AG04449 (cell line): ENCODE measurements at regions not wholly inside any gene's neighbourhood (a gene's known extent, or its start where the extent isn't known, plus 50 kb on each side); places are given as distances from the start of the nearest gene placed in this dataset.

ENCODE experiments used
- CTCF ChIA-PET: fragments of 350-600 bp; formaldehyde crosslinking; extraction: SDS; loops from one replicate; lab custom pipeline; 2021; ENCODE audit warnings: antibody characterized with exemption; lab: Yijun Ruan, JAX
- POLR2A ChIA-PET: fragments of 400-600, 350-600 bp; formaldehyde crosslinking; extraction: SDS; loops from one replicate; lab custom pipeline; 2020; ENCODE audit warnings: antibody characterized with exemption, inconsistent platforms; lab: Yijun Ruan, JAX
- DNase-seq: peaks from one replicate; pipeline ENCODE4 v3.0.0-alpha.2; 2010; ENCODE audit warnings: low read depth, low spot score
- H3K4me3 ChIP-seq: 2 replicates; pipeline ENCODE4 v1.5.1; 2011; ENCODE audit warnings: low read depth, mild to moderate bottlenecking, control low read depth, low read length
- CTCF ChIP-seq: IDR thresholded peaks from one replicate; pipeline ENCODE4 v1.5.1; 2011; ENCODE audit warnings: mild to moderate bottlenecking, moderate library complexity, low read length, control low read depth, inconsistent platforms; ENCODE audit not compliant: insufficient read depth; ENCODE audit errors: missing control alignments

GRCh38 chr5:117801583-117801982 is 1186.8 kb downstream of the DTWD2 start:
- no peak overlapping the region for H3K4me3 ChIP-seq
- TF ChIP-seq CTCF: no peak
- CTCF ChIA-PET: no interaction called here
- no peak for DNase-seq
- POLR2A ChIA-PET: no interaction called here

GRCh38 chr5:117800261-117800660 is 1188.1 kb downstream of the DTWD2 start:
- DNase-seq: no peak
- CTCF ChIA-PET: no interaction called here
- POLR2A ChIA-PET: no interaction called here
- H3K4me3 ChIP-seq: no peak overlapping the region
- TF ChIP-seq CTCF: no peak

- no peak for DNase-seq
- ChIA-PET CTCF (no interaction called here), POLR2A (no interaction called here)
- TF ChIP-seq CTCF: no peak
- H3K4me3 ChIP-seq: no peak overlapping the region
Measured at GRCh38 chr5:117794847-117795246, 1193.5 kb downstream of the DTWD2 start.

- POLR2A ChIA-PET: no interaction called here
- CTCF ChIA-PET: no interaction called here
- DNase-seq: no peak
- H3K4me3 ChIP-seq: no peak overlapping the region
- TF ChIP-seq CTCF: no peak
Measured at GRCh38 chr5:117793963-117794362, 1194.4 kb downstream of the DTWD2 start.

- TF ChIP-seq CTCF: no peak
- no peak for DNase-seq
- ChIA-PET CTCF (no interaction called here), POLR2A (no interaction called here)
- no peak overlapping the region for H3K4me3 ChIP-seq
Measured at GRCh38 chr5:117792476-117792875, 1195.9 kb downstream of the DTWD2 start.

- DNase-seq: no peak
- TF ChIP-seq CTCF: no peak
- ChIA-PET POLR2A (no interaction called here), CTCF (no interaction called here)
- H3K4me3 ChIP-seq: no peak overlapping the region
Measured at GRCh38 chr5:117788596-117788995, 1199.8 kb downstream of the DTWD2 start.
